ENCODE measurements at regions not wholly inside any gene's neighbourhood (a gene's known extent, or its start where the extent isn't known, plus 50 kb on each side); places are given as distances from the start of the nearest gene placed in this dataset.

DNA sequence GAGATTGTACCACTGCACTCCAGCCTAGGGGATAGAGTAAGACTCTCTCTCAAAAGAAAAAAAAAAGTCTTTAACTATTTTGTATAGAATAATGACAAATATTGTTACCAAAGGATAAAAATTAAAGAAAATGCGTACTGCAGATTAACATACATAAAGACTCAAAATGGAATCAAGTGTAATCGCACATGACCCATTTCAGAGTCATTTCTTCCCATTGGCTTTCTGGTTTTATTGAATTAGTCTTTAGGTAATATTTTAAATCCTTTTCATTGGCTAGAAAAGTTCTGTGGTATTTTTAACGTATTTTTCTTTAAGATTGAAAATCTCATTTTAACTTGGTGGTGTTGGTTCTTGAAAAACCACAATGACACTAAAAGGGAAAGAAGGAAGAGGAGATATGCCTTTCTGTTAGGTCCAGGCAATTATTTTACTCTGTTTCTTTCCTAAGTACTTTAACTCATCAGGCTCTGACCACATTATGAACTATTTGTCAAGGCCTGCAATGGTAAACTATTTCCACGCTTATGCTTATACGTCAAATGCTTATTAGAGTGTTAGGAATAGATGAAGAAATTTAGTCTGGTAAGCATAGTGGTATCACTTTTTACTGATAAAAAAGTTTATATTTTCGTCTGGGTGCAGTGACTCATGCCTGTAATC lies 52.3 kb downstream of the PLEKHG1 start:
- no peak for TF ChIP-seq POLR2A (IDR thresholded peaks at IDR 0.05)
- TF ChIP-seq POLR2AphosphoS5 (IDR thresholded peaks at IDR 0.05; ENCODE audit: insufficient read depth in 1 of 2, low read depth in 1 of 2): no peak
- TF ChIP-seq, protein P1, sequence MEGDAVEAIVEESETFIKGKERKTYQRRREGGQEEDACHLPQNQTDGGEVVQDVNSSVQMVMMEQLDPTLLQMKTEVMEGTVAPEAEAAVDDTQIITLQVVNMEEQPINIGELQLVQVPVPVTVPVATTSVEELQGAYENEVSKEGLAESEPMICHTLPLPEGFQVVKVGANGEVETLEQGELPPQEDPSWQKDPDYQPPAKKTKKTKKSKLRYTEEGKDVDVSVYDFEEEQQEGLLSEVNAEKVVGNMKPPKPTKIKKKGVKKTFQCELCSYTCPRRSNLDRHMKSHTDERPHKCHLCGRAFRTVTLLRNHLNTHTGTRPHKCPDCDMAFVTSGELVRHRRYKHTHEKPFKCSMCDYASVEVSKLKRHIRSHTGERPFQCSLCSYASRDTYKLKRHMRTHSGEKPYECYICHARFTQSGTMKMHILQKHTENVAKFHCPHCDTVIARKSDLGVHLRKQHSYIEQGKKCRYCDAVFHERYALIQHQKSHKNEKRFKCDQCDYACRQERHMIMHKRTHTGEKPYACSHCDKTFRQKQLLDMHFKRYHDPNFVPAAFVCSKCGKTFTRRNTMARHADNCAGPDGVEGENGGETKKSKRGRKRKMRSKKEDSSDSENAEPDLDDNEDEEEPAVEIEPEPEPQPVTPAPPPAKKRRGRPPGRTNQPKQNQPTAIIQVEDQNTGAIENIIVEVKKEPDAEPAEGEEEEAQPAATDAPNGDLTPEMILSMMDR (IDR thresholded peaks at IDR 0.05): no peak
- H3K27me3 ChIP-seq: no peaks in the 10 kb centered on the region
- intact Hi-C loops (cut with DNase I): no loop called here

DNA sequence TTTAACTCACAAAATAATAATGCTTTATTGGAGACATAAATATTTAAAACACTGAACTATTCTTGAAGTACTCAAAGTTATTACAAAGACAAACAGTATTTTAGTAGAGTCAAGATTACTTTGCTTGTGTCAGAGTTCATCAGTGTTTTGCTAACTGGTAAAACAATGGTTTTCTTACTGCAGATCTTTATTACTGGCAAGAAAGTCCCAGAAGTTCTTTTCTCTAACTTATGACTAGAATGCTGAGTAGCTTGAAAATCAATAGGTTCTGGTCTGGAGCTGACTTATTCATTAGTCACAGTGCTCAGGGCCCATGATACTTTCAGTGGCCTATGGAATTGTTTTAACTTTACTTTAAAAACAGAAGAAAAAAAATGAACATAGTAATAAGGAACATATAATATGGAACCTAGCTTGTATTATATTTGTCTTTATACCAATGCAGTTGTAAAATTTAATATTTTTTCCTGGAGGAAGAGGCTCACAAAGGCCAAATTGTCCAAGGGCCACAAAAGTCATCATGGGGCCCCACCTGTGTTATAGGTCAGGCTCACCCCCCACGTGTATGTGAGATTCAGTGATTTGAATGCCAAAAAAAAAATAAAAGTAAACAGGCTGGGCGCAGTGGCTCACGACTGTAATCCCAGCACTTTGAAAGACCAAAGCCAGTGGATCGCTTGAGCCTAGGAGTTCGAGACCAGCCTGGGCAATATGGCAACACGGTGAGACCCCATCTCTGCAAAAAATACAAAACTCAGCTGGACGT lies 53.3 kb downstream of the PLEKHG1 start:
- no peak overlapping the region for H3K4me3 ChIP-seq
- no peaks in the 10 kb centered on the region for H3K36me3 ChIP-seq
- intact Hi-C loops (cut with DNase I): no loop called here
- no peaks in the 10 kb centered on the region for H3K9me3 ChIP-seq
- no peaks in the 10 kb centered on the region for H3K27me3 ChIP-seq
- H3K27ac ChIP-seq: no peak overlapping the region
- no peak for DNase-seq (ENCODE audit: extremely low spot score in 2 of 2)
- TF ChIP-seq POLR2A (IDR thresholded peaks at IDR 0.05) (no peak), POLR2AphosphoS5 (IDR thresholded peaks at IDR 0.05; ENCODE audit: insufficient read depth in 1 of 2, low read depth in 1 of 2) (no peak)
- TF ChIP-seq, protein P1 (IDR thresholded peaks at IDR 0.05): no peak
- H3K4me1 ChIP-seq: no peaks in the 10 kb centered on the region

More for the DNA sequence above, 52.3 kb downstream of the PLEKHG1 start:
- no peak for DNase-seq (ENCODE audit: extremely low spot score in 2 of 2)
- Histone ChIP-seq H3K9me3 (no peaks in the 10 kb centered on the region), H3K27ac (no peak overlapping the region), H3K36me3 (no peaks in the 10 kb centered on the region), H3K4me1 (no peaks in the 10 kb centered on the region), H3K4me3 (no peak overlapping the region)

DNA sequence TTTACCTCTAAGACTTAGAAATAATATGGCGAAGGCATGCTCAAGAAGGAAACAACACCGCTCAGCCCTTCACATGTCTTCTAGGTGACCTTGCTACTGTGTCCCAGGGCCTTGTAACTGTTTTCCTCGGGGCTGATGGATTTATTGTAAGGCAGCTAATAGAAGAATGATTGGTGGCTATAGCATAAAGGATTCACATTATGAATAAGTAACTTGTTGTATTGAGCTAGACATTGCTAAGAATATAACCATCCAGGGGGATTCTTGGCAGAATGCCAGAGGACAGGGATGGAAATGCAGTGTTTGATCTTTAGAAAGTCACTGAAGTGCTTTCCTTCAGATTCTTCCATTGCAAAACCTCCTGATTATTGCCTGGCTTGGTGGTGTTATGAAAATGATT lies 54.9 kb downstream of the PLEKHG1 start:
- no peak for DNase-seq (ENCODE audit: extremely low spot score in 2 of 2)
- Histone ChIP-seq H3K27me3 (no peaks in the 10 kb centered on the region), H3K4me3 (no peak overlapping the region), H3K9me3 (no peaks in the 10 kb centered on the region), H3K27ac (no peak overlapping the region), H3K36me3 (no peaks in the 10 kb centered on the region), H3K4me1 (no peaks in the 10 kb centered on the region)
- TF ChIP-seq POLR2A (IDR thresholded peaks at IDR 0.05) (no peak), POLR2AphosphoS5 (IDR thresholded peaks at IDR 0.05; ENCODE audit: insufficient read depth in 1 of 2, low read depth in 1 of 2) (no peak)
- TF ChIP-seq, protein P1 (IDR thresholded peaks at IDR 0.05): no peak
- intact Hi-C loops (cut with DNase I): no loop called here

DNA sequence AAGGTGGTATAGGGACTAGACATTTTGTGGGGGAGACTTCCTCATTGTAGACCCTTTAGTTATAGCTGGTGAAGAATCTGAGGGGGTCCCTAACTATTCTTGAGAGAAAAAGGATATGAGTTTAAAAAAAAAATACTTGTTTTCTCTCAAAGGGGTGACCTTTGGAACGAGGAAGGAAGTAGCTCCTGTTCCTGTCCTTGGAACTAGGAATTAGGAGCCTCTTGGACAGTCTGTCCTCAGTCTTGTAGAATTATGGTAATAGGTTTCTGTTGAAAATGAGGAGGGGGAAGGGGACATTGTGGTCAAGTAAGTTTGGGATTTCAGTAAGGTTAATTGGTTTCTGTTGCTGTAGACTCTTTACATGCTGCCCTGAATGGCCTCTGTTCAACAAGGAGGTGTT lies 56.5 kb downstream of the PLEKHG1 start:
- Histone ChIP-seq H3K4me1 (no peaks in the 10 kb centered on the region), H3K9me3 (no peaks in the 10 kb centered on the region), H3K4me3 (no peak overlapping the region), H3K27me3 (no peaks in the 10 kb centered on the region), H3K27ac (no peak overlapping the region), H3K36me3 (no peaks in the 10 kb centered on the region)
- no peak for DNase-seq (ENCODE audit: extremely low spot score in 2 of 2)
- TF ChIP-seq POLR2AphosphoS5 (IDR thresholded peaks at IDR 0.05; ENCODE audit: insufficient read depth in 1 of 2, low read depth in 1 of 2): no peak
- TF ChIP-seq POLR2A (IDR thresholded peaks at IDR 0.05): no peak
- TF ChIP-seq, protein P1 (IDR thresholded peaks at IDR 0.05): no peak
- intact Hi-C loops (cut with DNase I): no loop called here

DNA sequence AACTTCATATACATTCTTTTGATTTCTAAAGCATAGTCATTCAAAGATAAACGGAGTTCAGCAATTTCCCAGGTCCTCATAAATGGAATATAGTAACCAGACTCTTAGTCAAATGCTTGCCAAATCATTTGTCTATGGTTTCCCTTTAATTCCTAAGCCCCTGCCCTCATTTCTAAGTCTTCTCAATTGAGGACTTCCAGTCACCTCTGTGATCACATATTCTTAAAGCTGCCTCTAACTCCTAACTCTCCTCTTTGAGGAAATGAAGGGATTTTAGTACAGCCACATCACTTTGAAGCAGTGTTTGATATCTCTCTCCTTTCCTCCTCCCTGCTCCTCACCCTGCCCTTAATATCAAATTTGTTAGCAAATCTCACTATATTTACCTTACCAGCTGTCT lies 58.7 kb downstream of the PLEKHG1 start:
- Histone ChIP-seq H3K9me3 (no peaks in the 10 kb centered on the region), H3K36me3 (no peaks in the 10 kb centered on the region), H3K27me3 (no peaks in the 10 kb centered on the region), H3K4me1 (no peaks in the 10 kb centered on the region), H3K4me3 (no peak overlapping the region), H3K27ac (no peak overlapping the region)
- no peak for DNase-seq (ENCODE audit: extremely low spot score in 2 of 2)
- intact Hi-C loops (cut with DNase I): no loop called here
- no peak for TF ChIP-seq POLR2A (IDR thresholded peaks at IDR 0.05)
- TF ChIP-seq, protein P1 (IDR thresholded peaks at IDR 0.05): no peak
- TF ChIP-seq POLR2AphosphoS5 (IDR thresholded peaks at IDR 0.05; ENCODE audit: insufficient read depth in 1 of 2, low read depth in 1 of 2): no peak

Measured in vagina (tissue), 2 donors.